ENCODE measurements at regions not wholly inside any gene's neighbourhood (a gene's known extent, or its start where the extent isn't known, plus 50 kb on each side); places are given as distances from the start of the nearest gene placed in this dataset.
A peak's percentile ranks its signal among the peaks of the same experiment; 100 is the strongest.

DNA sequence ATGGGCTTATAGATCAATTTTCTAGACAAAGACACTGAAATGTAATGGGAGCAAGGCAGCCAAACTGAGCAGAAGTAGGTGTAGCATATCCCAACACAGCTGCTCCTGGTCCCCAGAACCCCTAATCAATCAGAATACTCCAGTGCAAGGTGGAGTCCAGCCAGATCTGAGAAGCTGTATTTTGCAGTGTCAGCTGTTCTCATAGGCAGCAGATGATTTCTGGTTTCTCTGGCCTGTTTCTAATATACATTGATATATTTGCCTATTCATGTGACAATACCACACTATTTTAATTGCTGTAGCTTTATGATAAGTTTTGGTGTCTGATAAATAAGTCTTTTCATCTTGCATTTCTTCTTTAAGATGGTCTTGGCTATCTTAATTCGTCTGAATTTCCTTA is 117.4 kb upstream of the STARD3NL start:
- no peak for DNase-seq
- no peak for ATAC-seq (ENCODE audit: low FRiP score in 2 of 2)
- H3K27me3 ChIP-seq = no peaks in the 10 kb centered on the region
- no peak overlapping the region for H3K4me3 ChIP-seq
- no peaks in the 10 kb centered on the region for H3K9me3 ChIP-seq
- 83 to 85% methylated on average over 1 of the region's 1 CpG for WGBS, 2 donors
- H3K27ac ChIP-seq = no peak overlapping the region
- TF ChIP-seq POLR2AphosphoS5 (IDR thresholded peaks at IDR 0.05) (no peak), CTCF (IDR thresholded peaks at IDR 0.05) (no peak), EP300 (IDR thresholded peaks at IDR 0.05) (no peak), POLR2A (IDR thresholded peaks at IDR 0.05) (no peak)
- H3K36me3 ChIP-seq = no peaks in the 10 kb centered on the region
- H3K4me1 ChIP-seq = no peaks in the 10 kb centered on the region

GRCh38 chr7:38066391-38066790 is 111.7 kb upstream of the STARD3NL start:
- no peaks in the 10 kb centered on the region for H3K27me3 ChIP-seq
- TF ChIP-seq EP300 (IDR thresholded peaks at IDR 0.05) (no peak), POLR2AphosphoS5 (IDR thresholded peaks at IDR 0.05) (no peak), CTCF (IDR thresholded peaks at IDR 0.05) (no peak), POLR2A (IDR thresholded peaks at IDR 0.05) (no peak)
- 72 to 78% methylated on average over 5 of the region's 5 CpGs for WGBS, 2 donors
- DNase-seq (no peak), ATAC-seq (ENCODE audit: low FRiP score in 2 of 2) (no peak)
- H3K4me1 ChIP-seq = no peaks in the 10 kb centered on the region
- no peaks in the 10 kb centered on the region for H3K9me3 ChIP-seq
- no peaks in the 10 kb centered on the region for H3K36me3 ChIP-seq
- H3K4me3 ChIP-seq = no peak overlapping the region
- no peak overlapping the region for H3K27ac ChIP-seq

DNA sequence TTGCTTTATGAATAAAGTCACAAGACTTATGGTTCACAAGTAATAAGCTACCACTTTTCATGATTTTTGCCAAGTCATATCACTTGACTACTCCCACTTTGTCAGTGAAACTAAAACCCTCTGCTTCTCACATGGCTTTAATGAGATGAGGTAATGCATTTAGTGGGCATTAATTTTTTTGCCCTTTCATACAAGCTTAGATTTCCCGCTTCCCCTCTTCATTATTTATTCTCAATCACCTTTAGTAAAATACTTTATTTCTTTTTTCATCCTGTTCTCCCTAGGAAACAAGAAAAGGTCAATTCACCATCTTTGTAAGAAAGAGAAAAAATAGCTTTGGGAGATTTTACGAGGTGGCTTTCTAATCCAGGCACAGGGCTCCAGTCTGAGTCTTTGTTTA is 109.6 kb upstream of the STARD3NL start:
- ATAC-seq (ENCODE audit: low FRiP score in 2 of 2) = no peak
- TF ChIP-seq POLR2A (IDR thresholded peaks at IDR 0.05) (no peak), POLR2AphosphoS5 (IDR thresholded peaks at IDR 0.05) (no peak), CTCF (IDR thresholded peaks at IDR 0.05) (no peak), EP300 (IDR thresholded peaks at IDR 0.05) (no peak)
- 89 to 90% methylated on average over 2 of the region's 2 CpGs for WGBS, 2 donors

GRCh38 chr7:38069052-38069451 is 109.0 kb upstream of the STARD3NL start:
- Histone ChIP-seq H3K4me3 (no peak overlapping the region), H3K27me3 (no peaks in the 10 kb centered on the region), H3K36me3 (no peaks in the 10 kb centered on the region), H3K9me3 (no peaks in the 10 kb centered on the region), H3K27ac (no peak overlapping the region), H3K4me1 (no peaks in the 10 kb centered on the region)
- DNase-seq (no peak), ATAC-seq (ENCODE audit: low FRiP score in 2 of 2) (no peak)
- TF ChIP-seq CTCF (IDR thresholded peaks at IDR 0.05) (no peak), EP300 (IDR thresholded peaks at IDR 0.05) (no peak), POLR2A (IDR thresholded peaks at IDR 0.05) (no peak), POLR2AphosphoS5 (IDR thresholded peaks at IDR 0.05) (no peak)
- 86% methylated on average over 6 of the region's 6 CpGs for WGBS, 2 donors

More for the DNA sequence above, 109.6 kb upstream of the STARD3NL start:
- no peaks in the 10 kb centered on the region for H3K4me1 ChIP-seq
- H3K9me3 ChIP-seq = no peaks in the 10 kb centered on the region
- no peaks in the 10 kb centered on the region for H3K36me3 ChIP-seq
- H3K4me3 ChIP-seq = no peak overlapping the region
- H3K27me3 ChIP-seq = no peaks in the 10 kb centered on the region
- no peak overlapping the region for H3K27ac ChIP-seq
- DNase-seq = no peak

DNA sequence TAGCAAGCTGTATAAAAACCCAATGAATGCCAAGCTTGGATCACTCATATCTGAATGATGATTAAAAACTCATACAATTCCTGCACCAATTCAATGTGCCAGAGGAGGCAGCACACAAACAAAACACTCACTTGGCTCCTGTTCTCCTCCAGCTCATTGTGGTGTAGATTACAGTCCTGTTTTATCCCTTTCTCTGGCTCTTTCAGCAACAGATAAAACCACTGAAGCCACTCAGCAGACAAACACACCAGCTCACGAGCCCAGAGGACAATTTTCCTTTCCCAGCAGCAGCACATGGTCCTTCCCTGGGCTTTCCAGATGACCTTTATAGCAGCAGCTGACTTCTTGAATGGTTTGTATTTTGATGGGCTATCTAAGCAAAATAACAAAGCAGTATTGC is 107.3 kb upstream of the STARD3NL start:
- no peak for DNase-seq
- 30 to 63% methylated on average over 1 of the region's 1 CpG for WGBS, 2 donors
- ATAC-seq (ENCODE audit: low FRiP score in 2 of 2) = peak in 1 of 2 donors; percentile 52
- no peaks in the 10 kb centered on the region for H3K9me3 ChIP-seq
- H3K36me3 ChIP-seq = no peaks in the 10 kb centered on the region
- no peaks in the 10 kb centered on the region for H3K4me1 ChIP-seq
- no peaks in the 10 kb centered on the region for H3K27me3 ChIP-seq
- H3K4me3 ChIP-seq = no peak overlapping the region
- TF ChIP-seq CTCF (IDR thresholded peaks at IDR 0.05) (peak in 3 of 6 experiments; percentile 20 to 38 (median 22)), POLR2AphosphoS5 (IDR thresholded peaks at IDR 0.05) (no peak)
- no peak overlapping the region for H3K27ac ChIP-seq
